ENCODE measurements at regions not wholly inside any gene's neighbourhood (a gene's known extent, or its start where the extent isn't known, plus 50 kb on each side); places are given as distances from the start of the nearest gene placed in this dataset.

GRCh38 chr6:74757813-74758212, 448.0 kb downstream of the COL12A1 start:
- no peak for TF ChIP-seq CTCF (IDR thresholded peaks at IDR 0.05)
- TF ChIP-seq POLR2AphosphoS5 (IDR thresholded peaks at IDR 0.05) = no peak

All from breast epithelium (tissue), 3 donors.